A204.1 (cell line): ENCODE measurements at regions not wholly inside any gene's neighbourhood (a gene's known extent, or its start where the extent isn't known, plus 50 kb on each side); places are given as distances from the start of the nearest gene placed in this dataset.
"Not testable (repeated sequence)": the region's sequence is repeated elsewhere in the genome, so short reads cannot be mapped to it uniquely, and the experiment has no call there.

Source experiments
- FAIRE-seq: peaks from 2 replicates; lab custom pipeline; 2012; peaks lifted over from hg19 to GRCh38; lab: Jason Lieb, UNC

- FAIRE-seq, result no peak
Measured at GRCh38 chrX:9271789-9272525, 192.9 kb upstream of the TBL1X start.

- no peak for FAIRE-seq
Measured at GRCh38 chrX:9273744-9274143, 191.1 kb upstream of the TBL1X start.

- no peak for FAIRE-seq
Measured at GRCh38 chrX:9278475-9279233, 186.2 kb upstream of the TBL1X start.

GRCh38 chrX:9279234-9279544 is 185.7 kb upstream of the TBL1X start:
- FAIRE-seq, result no peak

- no peak for FAIRE-seq
Measured at GRCh38 chrX:9280831-9281230, 184.0 kb upstream of the TBL1X start.

GRCh38 chrX:9282325-9282724 is 182.5 kb upstream of the TBL1X start:
- no peak for FAIRE-seq

- FAIRE-seq, result no peak
Measured at GRCh38 chrX:9285342-9285771, 179.5 kb upstream of the TBL1X start.

GRCh38 chrX:9286234-9286633 is 178.6 kb upstream of the TBL1X start:
- no peak for FAIRE-seq

- FAIRE-seq, result no peak
Measured at GRCh38 chrX:9291629-9292028, 173.2 kb upstream of the TBL1X start.

- FAIRE-seq, result no peak
Measured at GRCh38 chrX:9293051-9293496, 171.8 kb upstream of the TBL1X start.

GRCh38 chrX:9293903-9294302 is 171.0 kb upstream of the TBL1X start:
- no peak for FAIRE-seq

GRCh38 chrX:9295551-9295950 is 169.3 kb upstream of the TBL1X start:
- no peak for FAIRE-seq

- FAIRE-seq, result no peak
Measured at GRCh38 chrX:9298221-9298620, 166.6 kb upstream of the TBL1X start.

GRCh38 chrX:9299681-9300080 is 165.2 kb upstream of the TBL1X start:
- FAIRE-seq, result not testable (repeated sequence)

- FAIRE-seq, result no peak
Measured at GRCh38 chrX:9301836-9302235, 163.0 kb upstream of the TBL1X start.

- no peak for FAIRE-seq
Measured at GRCh38 chrX:9302381-9302780, 162.5 kb upstream of the TBL1X start.

GRCh38 chrX:9308426-9308825 is 156.4 kb upstream of the TBL1X start:
- no peak for FAIRE-seq

- no peak for FAIRE-seq
Measured at GRCh38 chrX:9310616-9311015, 154.2 kb upstream of the TBL1X start.

GRCh38 chrX:9311421-9312160 is 153.3 kb upstream of the TBL1X start:
- FAIRE-seq, result no peak

- no peak for FAIRE-seq
Measured at GRCh38 chrX:9312922-9313867, 151.7 kb upstream of the TBL1X start.

- FAIRE-seq, result no peak
Measured at GRCh38 chrX:9315086-9315485, 149.8 kb upstream of the TBL1X start.

GRCh38 chrX:9316096-9316495 is 148.8 kb upstream of the TBL1X start:
- FAIRE-seq, result no peak
